ENCODE measurements at regions not wholly inside any gene's neighbourhood (a gene's known extent, or its start where the extent isn't known, plus 50 kb on each side); places are given as distances from the start of the nearest gene placed in this dataset.

DNA sequence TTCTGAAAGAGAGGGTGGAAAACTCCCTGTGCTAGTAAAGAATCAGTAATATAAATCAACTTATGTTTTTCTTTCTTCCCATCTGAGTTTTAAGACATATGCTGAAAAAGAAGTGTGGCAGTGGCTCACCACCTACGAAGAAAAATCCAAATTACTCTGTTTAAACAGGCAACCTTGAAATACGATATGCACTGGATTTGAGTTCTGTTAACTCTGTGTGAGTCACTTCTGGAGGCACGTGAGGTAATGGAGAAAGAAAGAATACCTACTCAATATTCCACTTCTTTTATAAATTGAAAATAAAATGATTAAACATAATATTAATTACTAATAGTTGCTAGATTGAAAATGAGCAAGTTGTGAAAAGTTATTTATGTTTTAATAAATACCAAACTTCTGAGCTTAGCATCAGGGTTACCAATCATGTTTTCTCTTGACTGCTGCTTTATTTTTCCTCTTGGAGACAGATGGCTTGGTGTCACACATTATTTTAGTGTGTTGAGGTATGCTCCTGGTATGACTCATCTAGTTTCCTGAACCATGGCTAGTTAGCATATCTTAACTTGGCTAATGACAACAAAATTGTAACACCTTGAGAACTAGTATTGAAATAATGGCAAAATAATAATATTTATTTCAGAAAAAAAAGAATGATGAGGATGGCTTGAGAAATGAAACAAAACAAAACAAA is 1705.5 kb upstream of the PIK3C3 start:
- no peak overlapping the region for H3K14ac ChIP-seq (ENCODE audit: insufficient read length)
- no peak overlapping the region for H2AK5ac ChIP-seq (ENCODE audit: low read depth, low read length)
- no peak for DNase-seq (ENCODE audit: low read depth in 1 of 2, low spot score in 2 of 2)
- H3K56ac ChIP-seq (replicated peaks; ENCODE audit: insufficient read length, low read depth, low read length), result no peak overlapping the region
- H2BK120ac ChIP-seq (replicated peaks; ENCODE audit: low read depth, low read length), result no peak overlapping the region
- no peak overlapping the region for H2BK15ac ChIP-seq (ENCODE audit: low read length)
- no peaks in the 10 kb centered on the region for H3K9me3 ChIP-seq (ENCODE audit: insufficient read depth in 2 of 2, low read depth in 1 of 2, low read length in 1 of 2)
- H2BK5ac ChIP-seq (ENCODE audit: low read depth, low read length), result no peak overlapping the region
- no peak overlapping the region for H4K8ac ChIP-seq (ENCODE audit: extremely low read depth, insufficient read depth, low read length)
- no peaks in the 10 kb centered on the region for H3K79me2 ChIP-seq (ENCODE audit: control insufficient read depth in 1 of 2, insufficient read depth in 2 of 2, low read length in 2 of 2)
- FAIRE-seq, result no peak
- H3K4ac ChIP-seq (replicated peaks; ENCODE audit: insufficient read length, low read depth, low read length), result no peak overlapping the region
- no peak overlapping the region for H2AFZ ChIP-seq (ENCODE audit: low read length)
- no peaks in the 10 kb centered on the region for H3K36me3 ChIP-seq (ENCODE audit: control insufficient read depth in 2 of 4, insufficient read depth in 4 of 4, low read length in 3 of 4)
- no peak overlapping the region for H3K4me3 ChIP-seq (ENCODE audit: extremely low read depth in 1 of 4, insufficient read depth in 2 of 4, low read depth in 3 of 4, low read length in 4 of 4)
- ChIA-PET CTCF (ENCODE audit: partially characterized antibody) (no interaction called here), POLR2A (ENCODE audit: partially characterized antibody) (no interaction called here)
- no peak overlapping the region for H4K5ac ChIP-seq (ENCODE audit: insufficient read length, low read depth, low read length)
- peaks cover 0 to 2% (median 0%) of the 10 kb centered on the region in 4 experiments; a peak in 1 of 7 replicates for H3K4me1 ChIP-seq (replicated peaks in 1 of 4; ENCODE audit: control insufficient read depth in 3 of 4, insufficient read depth in 4 of 4, low read length in 3 of 4)
- no peak overlapping the region for H3K27ac ChIP-seq (ENCODE audit: low read depth, low read length)
- H3K9ac ChIP-seq (replicated peaks in 1 of 4; ENCODE audit: extremely low read depth in 1 of 4, low read depth in 3 of 4, low read length in 3 of 4), result no peak overlapping the region
- no peaks in the 10 kb centered on the region for H3K27me3 ChIP-seq (replicated peaks in 1 of 4; ENCODE audit: control insufficient read depth in 3 of 4, extremely low read depth in 1 of 4, insufficient read depth in 3 of 4, low read length in 3 of 4)
- H3K23ac ChIP-seq (ENCODE audit: insufficient read length), result no peak overlapping the region
- H4K91ac ChIP-seq (replicated peaks; ENCODE audit: insufficient read length, low read length), result no peak overlapping the region
- no peaks in the 10 kb centered on the region for H3K79me1 ChIP-seq (ENCODE audit: low read depth, low read length)
- no peak overlapping the region for H3K18ac ChIP-seq (ENCODE audit: extremely low read depth, low read length)
- no peak overlapping the region for H2BK20ac ChIP-seq (ENCODE audit: low read length)
- H3K4me2 ChIP-seq (ENCODE audit: insufficient read depth in 1 of 2, low read depth in 2 of 2, low read length in 2 of 2), result no peak overlapping the region
- TF ChIP-seq CBX8 (IDR thresholded peaks at IDR 0.05; ENCODE audit: borderline replicate concordance, low read depth, low read length), result no peak
- TF ChIP-seq CHD2 (IDR thresholded peaks at IDR 0.05; ENCODE audit: low read length), result no peak
- H2BK12ac ChIP-seq (ENCODE audit: low read depth, low read length), result no peak overlapping the region
- 73% methylated on average over 3 of the region's 3 CpGs; no CpG with 5 or more reads in 1 of the 2 experiments for WGBS, 2 experiments (ENCODE audit: extremely low coverage in 1 of 2, insufficient coverage in 1 of 2, insufficient read length in 1 of 2, insufficient replicate concordance in 2 of 2, low coverage in 1 of 2, low lambda C conversion rate in 2 of 2, missing lambda C conversion rate in 1 of 2)
- H4K20me1 ChIP-seq (replicated peaks in 1 of 2; ENCODE audit: control insufficient read depth in 1 of 2, insufficient read depth in 2 of 2, low read length in 2 of 2), result no peaks in the 10 kb centered on the region
- H3K23me2 ChIP-seq (ENCODE audit: low read depth, low read length), result no peaks in the 10 kb centered on the region

Measured in H1 (cell line).